Mononuclear cell (primary cell): ENCODE measurements at regions not wholly inside any gene's neighbourhood (a gene's known extent, or its start where the extent isn't known, plus 50 kb on each side); places are given as distances from the start of the nearest gene placed in this dataset.

Experiments used
- H3K27me3 ChIP-seq: 2 replicates; pipeline ENCODE4 v1.6.0; 2011; ENCODE audit warnings: low read length, control low read depth; ENCODE audit not compliant: insufficient read depth
- H3K4me1 ChIP-seq: 2 replicates; pipeline ENCODE4 v1.5.1; 2011; ENCODE audit warnings: mild to moderate bottlenecking, low read length, control low read depth; ENCODE audit not compliant: insufficient read depth
- H3K4me3 ChIP-seq: 2 replicates; pipeline ENCODE4 v1.5.1; 2011; ENCODE audit warnings: mild to moderate bottlenecking, low read length, moderate library complexity
- H3K9me3 ChIP-seq: 2 replicates; pipeline ENCODE4 v1.5.1; 2011; ENCODE audit warnings: low read depth, mild to moderate bottlenecking, control low read depth, low read length

GRCh38 chr16:66154801-66155200 is 211.7 kb upstream of the CDH5 start:
- Histone ChIP-seq H3K27me3 (no peaks in the 10 kb centered on the region), H3K9me3 (no peaks in the 10 kb centered on the region), H3K4me1 (peaks cover 43% of the 10 kb centered on the region), H3K4me3 (no peak overlapping the region)

- Histone ChIP-seq H3K27me3 (no peaks in the 10 kb centered on the region), H3K9me3 (no peaks in the 10 kb centered on the region), H3K4me1 (peaks cover 53% of the 10 kb centered on the region), H3K4me3 (no peak overlapping the region)
These were observed 213.6 kb upstream of the CDH5 start for GRCh38 chr16:66152823-66153393.

- no peaks in the 10 kb centered on the region for H3K27me3 ChIP-seq
- H3K9me3 ChIP-seq: no peaks in the 10 kb centered on the region
- peaks cover 53% of the 10 kb centered on the region for H3K4me1 ChIP-seq
- no peak overlapping the region for H3K4me3 ChIP-seq
These were observed 214.3 kb upstream of the CDH5 start for GRCh38 chr16:66152181-66152580.

- H3K27me3 ChIP-seq: no peaks in the 10 kb centered on the region
- no peak overlapping the region for H3K4me3 ChIP-seq
- peaks cover 53% of the 10 kb centered on the region for H3K4me1 ChIP-seq
These were observed 215.6 kb upstream of the CDH5 start for GRCh38 chr16:66150698-66151482.

GRCh38 chr16:66147291-66147690 is 219.2 kb upstream of the CDH5 start:
- H3K27me3 ChIP-seq: no peaks in the 10 kb centered on the region
- peaks cover 35% of the 10 kb centered on the region for H3K4me1 ChIP-seq
- no peaks in the 10 kb centered on the region for H3K9me3 ChIP-seq
- H3K4me3 ChIP-seq: no peak overlapping the region

More at GRCh38 chr16:66150698-66151482, 215.6 kb upstream of the CDH5 start:
- no peaks in the 10 kb centered on the region for H3K9me3 ChIP-seq

GRCh38 chr16:66146798-66147197 is 219.7 kb upstream of the CDH5 start:
- Histone ChIP-seq H3K4me1 (peaks cover 30% of the 10 kb centered on the region), H3K4me3 (no peak overlapping the region), H3K27me3 (no peaks in the 10 kb centered on the region), H3K9me3 (no peaks in the 10 kb centered on the region)

GRCh38 chr16:66144641-66145040 is 221.8 kb upstream of the CDH5 start:
- Histone ChIP-seq H3K9me3 (no peaks in the 10 kb centered on the region), H3K27me3 (no peaks in the 10 kb centered on the region), H3K4me1 (peaks cover 8% of the 10 kb centered on the region), H3K4me3 (no peak overlapping the region)

- no peak overlapping the region for H3K4me3 ChIP-seq
- no peaks in the 10 kb centered on the region for H3K9me3 ChIP-seq
- H3K27me3 ChIP-seq: no peaks in the 10 kb centered on the region
- peaks cover 3% of the 10 kb centered on the region for H3K4me1 ChIP-seq
These were observed 223.1 kb upstream of the CDH5 start for GRCh38 chr16:66143415-66143814.

GRCh38 chr16:66141885-66142284 is 224.6 kb upstream of the CDH5 start:
- Histone ChIP-seq H3K9me3 (no peaks in the 10 kb centered on the region), H3K4me3 (no peak overlapping the region), H3K27me3 (no peaks in the 10 kb centered on the region), H3K4me1 (no peaks in the 10 kb centered on the region)

- H3K9me3 ChIP-seq: no peaks in the 10 kb centered on the region
- H3K27me3 ChIP-seq: no peaks in the 10 kb centered on the region
- no peak overlapping the region for H3K4me3 ChIP-seq
- peaks cover 6% of the 10 kb centered on the region for H3K4me1 ChIP-seq
These were observed 228.6 kb upstream of the CDH5 start for GRCh38 chr16:66137853-66138252.

- Histone ChIP-seq H3K27me3 (no peaks in the 10 kb centered on the region), H3K4me1 (peaks cover 6% of the 10 kb centered on the region), H3K4me3 (no peak overlapping the region), H3K9me3 (no peaks in the 10 kb centered on the region)
These were observed 229.7 kb upstream of the CDH5 start for GRCh38 chr16:66136841-66137240.

GRCh38 chr16:66135838-66136237 is 230.7 kb upstream of the CDH5 start:
- H3K4me3 ChIP-seq: no peak overlapping the region
- H3K9me3 ChIP-seq: no peaks in the 10 kb centered on the region
- H3K27me3 ChIP-seq: no peaks in the 10 kb centered on the region
- H3K4me1 ChIP-seq: peaks cover 6% of the 10 kb centered on the region

GRCh38 chr16:66135421-66135831 is 231.1 kb upstream of the CDH5 start:
- peaks cover 6% of the 10 kb centered on the region for H3K4me1 ChIP-seq
- no peaks in the 10 kb centered on the region for H3K9me3 ChIP-seq
- no peak overlapping the region for H3K4me3 ChIP-seq
- H3K27me3 ChIP-seq: no peaks in the 10 kb centered on the region

GRCh38 chr16:66134875-66135274 is 231.6 kb upstream of the CDH5 start:
- no peak overlapping the region for H3K4me3 ChIP-seq
- H3K4me1 ChIP-seq: peaks cover 6% of the 10 kb centered on the region
- H3K27me3 ChIP-seq: no peaks in the 10 kb centered on the region
- H3K9me3 ChIP-seq: no peaks in the 10 kb centered on the region

- Histone ChIP-seq H3K9me3 (no peaks in the 10 kb centered on the region), H3K27me3 (peaks cover 7% of the 10 kb centered on the region), H3K4me3 (no peak overlapping the region), H3K4me1 (peaks cover 6% of the 10 kb centered on the region)
These were observed 232.7 kb upstream of the CDH5 start for GRCh38 chr16:66133643-66134338.
